Parathyroid adenoma (tissue), 2 donors: ENCODE measurements at regions not wholly inside any gene's neighbourhood (a gene's known extent, or its start where the extent isn't known, plus 50 kb on each side); places are given as distances from the start of the nearest gene placed in this dataset.

Experiments used
- H2AFZ ChIP-seq: fragments of 300-600 bp; sonication (generic); one replicate; pipeline ENCODE4 v1.7.0; 2017; ENCODE audit warnings: antibody characterized with exemption, mild to moderate bottlenecking
- H3K27ac ChIP-seq: fragments of 300-600 bp; sonication (generic); one replicate; pipeline ENCODE4 v1.7.0; 2017
- H3K27me3 ChIP-seq: fragments of 300-600 bp; sonication (generic); one replicate; pipeline ENCODE4 v1.7.0; 2017; ENCODE audit warnings: low read length; ENCODE audit not compliant: control insufficient read depth, insufficient read depth
- H3K36me3 ChIP-seq: fragments of 300-600 bp; sonication (generic); one replicate; pipeline ENCODE4 v1.7.0; 2017; ENCODE audit warnings: low read length; ENCODE audit not compliant: control insufficient read depth, insufficient read depth
- H3K4me1 ChIP-seq: fragments of 300-600 bp; sonication (generic); one replicate; pipeline ENCODE4 v1.7.0; 2017; ENCODE audit warnings: control low read depth
- H3K4me2 ChIP-seq: fragments of 300-600 bp; sonication (generic); one replicate; pipeline ENCODE4 v1.7.0; 2017; ENCODE audit warnings: low read length
- H3K4me3 ChIP-seq: fragments of 300-600 bp; sonication (generic); one replicate; pipeline ENCODE4 v1.7.0; 2017; ENCODE audit warnings: low read depth, low read length
- H3K79me2 ChIP-seq: fragments of 300-600 bp; sonication (generic); one replicate; pipeline ENCODE4 v1.7.0; 2017; ENCODE audit warnings: control low read depth
- H3K9ac ChIP-seq: fragments of 300-600 bp; sonication (generic); one replicate; pipeline ENCODE4 v1.7.0; 2017; ENCODE audit warnings: mild to moderate bottlenecking
- H3K9me3 ChIP-seq: fragments of 300-600 bp; sonication (generic); one replicate; pipeline ENCODE4 v1.7.0; 2017; ENCODE audit warnings: low read length; ENCODE audit not compliant: control insufficient read depth
- TF ChIP-seq, protein P1 (sequence below): fragments of 300-600 bp; sonication (generic); IDR thresholded peaks from one replicate; pipeline ENCODE4 v1.7.0; 2017; ENCODE audit warnings: antibody characterized with exemption, mild to moderate bottlenecking
- donor health status: primary hyperparathyroidism.

DNA sequence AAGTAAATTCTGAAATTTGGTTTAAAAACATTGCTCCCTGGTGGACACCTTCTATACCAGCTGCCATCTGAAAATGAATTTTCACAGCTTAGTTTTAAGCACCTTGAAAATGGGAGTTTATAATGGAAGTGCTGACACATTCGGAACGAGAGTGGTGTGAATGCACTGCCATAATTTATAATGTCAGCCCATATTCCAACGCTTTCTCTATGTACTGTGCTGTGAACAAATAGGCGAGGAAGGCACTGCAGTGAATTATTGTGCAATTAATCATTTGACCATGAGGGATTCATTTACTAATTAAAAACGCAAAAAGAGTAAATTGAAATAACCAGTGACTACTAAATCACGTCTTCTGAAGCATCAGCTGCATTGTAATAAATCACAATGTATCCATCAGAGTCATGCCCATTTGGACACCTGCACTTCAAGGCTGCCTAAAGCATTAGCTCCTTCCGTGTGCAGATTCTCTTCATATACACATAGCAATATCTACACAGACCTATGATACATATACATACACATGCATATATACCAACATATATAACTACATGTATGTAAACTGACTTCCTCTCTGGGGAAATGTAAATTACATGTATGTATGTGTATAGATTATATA is 699.8 kb downstream of the GALR1 start:
- Histone ChIP-seq H3K9ac (no peak overlapping the region), H3K36me3 (no peaks in the 10 kb centered on the region), H3K9me3 (no peaks in the 10 kb centered on the region), H3K27ac (no peak overlapping the region), H3K4me3 (no peak overlapping the region), H2AFZ (no peak overlapping the region), H3K79me2 (no peaks in the 10 kb centered on the region), H3K4me1 (no peaks in the 10 kb centered on the region), H3K27me3 (no peaks in the 10 kb centered on the region), H3K4me2 (no peak overlapping the region)
- TF ChIP-seq, protein P1, sequence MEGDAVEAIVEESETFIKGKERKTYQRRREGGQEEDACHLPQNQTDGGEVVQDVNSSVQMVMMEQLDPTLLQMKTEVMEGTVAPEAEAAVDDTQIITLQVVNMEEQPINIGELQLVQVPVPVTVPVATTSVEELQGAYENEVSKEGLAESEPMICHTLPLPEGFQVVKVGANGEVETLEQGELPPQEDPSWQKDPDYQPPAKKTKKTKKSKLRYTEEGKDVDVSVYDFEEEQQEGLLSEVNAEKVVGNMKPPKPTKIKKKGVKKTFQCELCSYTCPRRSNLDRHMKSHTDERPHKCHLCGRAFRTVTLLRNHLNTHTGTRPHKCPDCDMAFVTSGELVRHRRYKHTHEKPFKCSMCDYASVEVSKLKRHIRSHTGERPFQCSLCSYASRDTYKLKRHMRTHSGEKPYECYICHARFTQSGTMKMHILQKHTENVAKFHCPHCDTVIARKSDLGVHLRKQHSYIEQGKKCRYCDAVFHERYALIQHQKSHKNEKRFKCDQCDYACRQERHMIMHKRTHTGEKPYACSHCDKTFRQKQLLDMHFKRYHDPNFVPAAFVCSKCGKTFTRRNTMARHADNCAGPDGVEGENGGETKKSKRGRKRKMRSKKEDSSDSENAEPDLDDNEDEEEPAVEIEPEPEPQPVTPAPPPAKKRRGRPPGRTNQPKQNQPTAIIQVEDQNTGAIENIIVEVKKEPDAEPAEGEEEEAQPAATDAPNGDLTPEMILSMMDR, result no peak

DNA sequence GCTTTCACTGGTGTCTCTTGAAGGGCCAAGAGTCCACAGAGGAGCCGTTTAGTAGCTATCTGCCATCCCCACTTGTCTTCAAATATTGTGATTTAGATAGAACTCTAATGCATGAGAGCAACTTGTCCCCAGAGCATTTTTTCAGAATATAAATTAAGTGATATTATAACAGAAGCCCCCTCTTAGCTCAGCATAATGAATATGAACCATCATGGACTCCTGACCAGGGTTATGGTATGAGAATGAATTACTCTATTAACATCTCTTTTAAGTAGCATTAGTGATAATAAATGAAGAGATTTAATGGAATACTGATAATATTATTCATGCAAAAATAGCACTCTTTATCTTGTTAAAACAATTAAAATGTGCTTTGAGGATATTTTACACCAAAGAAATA is 709.6 kb downstream of the GALR1 start:
- TF ChIP-seq, protein P1, result no peak
- Histone ChIP-seq H2AFZ (no peak overlapping the region), H3K9me3 (no peaks in the 10 kb centered on the region), H3K36me3 (no peaks in the 10 kb centered on the region), H3K27me3 (no peaks in the 10 kb centered on the region), H3K4me1 (no peaks in the 10 kb centered on the region), H3K4me2 (no peak overlapping the region), H3K4me3 (no peak overlapping the region), H3K9ac (no peak overlapping the region), H3K79me2 (no peaks in the 10 kb centered on the region), H3K27ac (no peak overlapping the region)

DNA sequence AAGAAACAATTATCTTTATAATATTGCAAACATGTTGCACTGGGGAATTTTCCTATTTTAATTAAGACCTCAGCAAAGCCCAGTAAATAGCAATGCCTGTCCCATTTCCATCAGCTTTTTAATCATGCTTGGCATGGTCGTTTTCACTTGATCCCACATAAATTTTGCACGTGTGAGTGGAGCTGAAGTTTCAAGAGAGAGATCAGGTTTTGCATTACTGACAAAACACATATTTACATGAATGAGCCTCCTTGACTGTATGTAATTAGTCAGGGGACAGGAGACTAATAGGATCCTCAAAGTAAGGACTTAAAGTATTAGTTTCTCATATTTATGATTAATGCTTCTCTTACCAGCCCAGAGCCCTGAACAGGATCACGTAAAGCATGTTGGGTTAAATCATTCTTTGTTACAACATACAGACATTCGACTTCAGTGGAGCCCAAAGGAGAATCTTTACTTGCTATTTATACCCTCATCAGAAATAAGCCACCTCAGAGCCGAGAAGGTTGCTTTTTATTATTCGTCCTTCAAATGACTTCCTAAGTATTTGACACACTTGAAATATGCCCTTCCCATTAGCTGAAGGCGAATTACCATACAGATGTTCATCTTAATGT is 711.3 kb downstream of the GALR1 start:
- Histone ChIP-seq H3K9ac (no peak overlapping the region), H3K36me3 (no peaks in the 10 kb centered on the region), H3K27me3 (no peaks in the 10 kb centered on the region), H2AFZ (no peak overlapping the region), H3K4me1 (no peaks in the 10 kb centered on the region), H3K79me2 (no peaks in the 10 kb centered on the region), H3K4me3 (no peak overlapping the region), H3K27ac (no peak overlapping the region), H3K9me3 (no peaks in the 10 kb centered on the region), H3K4me2 (no peak overlapping the region)
- TF ChIP-seq, protein P1, result no peak

DNA sequence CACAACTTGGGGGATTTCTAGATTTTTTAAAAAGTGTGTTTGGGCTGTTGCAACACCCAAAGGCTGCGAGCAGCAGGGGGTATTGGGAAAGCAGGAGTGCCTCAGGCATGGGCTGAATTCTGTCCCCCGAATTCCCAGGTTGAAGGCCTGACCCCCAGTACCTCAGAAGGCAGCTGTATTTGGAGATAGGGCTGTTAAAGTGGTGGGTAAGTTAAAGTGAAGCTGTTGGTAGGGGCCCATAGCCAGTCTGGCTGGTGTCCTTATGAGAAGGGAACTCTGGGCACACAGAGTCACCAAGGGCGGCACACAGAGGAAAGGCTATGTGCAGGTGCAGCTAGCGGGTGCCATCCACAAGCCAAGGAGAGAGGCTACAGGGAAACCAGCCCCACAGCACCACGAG is 717.4 kb downstream of the GALR1 start:
- H3K9ac ChIP-seq, result no peak overlapping the region
- no peaks in the 10 kb centered on the region for H3K4me1 ChIP-seq
- TF ChIP-seq, protein P1, result no peak
- no peaks in the 10 kb centered on the region for H3K27me3 ChIP-seq
- H2AFZ ChIP-seq, result no peak overlapping the region
- no peaks in the 10 kb centered on the region for H3K36me3 ChIP-seq
- H3K9me3 ChIP-seq, result no peaks in the 10 kb centered on the region
- H3K79me2 ChIP-seq, result no peaks in the 10 kb centered on the region
- no peak overlapping the region for H3K4me2 ChIP-seq
- no peak overlapping the region for H3K27ac ChIP-seq
- H3K4me3 ChIP-seq, result no peak overlapping the region

DNA sequence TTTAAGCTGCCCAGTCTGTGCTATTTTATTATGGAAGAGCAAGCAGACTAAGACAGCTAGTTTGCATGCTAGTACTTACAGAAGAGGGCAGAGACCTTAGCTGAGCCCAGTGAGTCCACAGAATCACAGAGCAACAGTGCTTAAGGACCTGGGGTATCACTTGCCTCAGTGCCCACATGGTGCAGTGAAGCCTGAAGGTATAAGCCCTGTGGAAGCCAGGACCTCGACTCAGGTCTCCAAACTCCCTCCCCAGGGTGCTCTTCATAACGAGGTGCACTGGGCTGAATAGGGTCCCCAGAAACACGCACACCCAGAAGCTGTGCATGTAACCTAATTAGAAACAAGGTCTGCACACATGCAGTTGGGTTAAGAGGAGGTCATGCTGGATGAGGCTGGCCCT is 718.1 kb downstream of the GALR1 start:
- Histone ChIP-seq H3K36me3 (no peaks in the 10 kb centered on the region), H3K4me3 (no peak overlapping the region), H3K27me3 (no peaks in the 10 kb centered on the region), H3K27ac (no peak overlapping the region), H3K9ac (no peak overlapping the region), H3K4me2 (no peak overlapping the region), H3K9me3 (no peaks in the 10 kb centered on the region), H2AFZ (no peak overlapping the region), H3K79me2 (no peaks in the 10 kb centered on the region), H3K4me1 (no peaks in the 10 kb centered on the region)
- TF ChIP-seq, protein P1, result no peak
